Lower leg skin (tissue), 4 donors: ENCODE measurements at regions not wholly inside any gene's neighbourhood (a gene's known extent, or its start where the extent isn't known, plus 50 kb on each side); places are given as distances from the start of the nearest gene placed in this dataset.

Experiments
- DNase-seq, 2 donors: peaks; one replicate each; pipeline ENCODE4 v3.0.0-alpha.2; 2019; ENCODE audit warnings: low spot score in 2 of 2
- H3K4me3 ChIP-seq: fragments of 200-600 bp; sonication (generic); 2 replicates; pipeline ENCODE4 v1.5.1; 2017; ENCODE audit warnings: mild to moderate bottlenecking, low read depth; ENCODE audit not compliant: poor library complexity, severe bottlenecking
- CTCF ChIP-seq, 3 donors: fragments of 450-650 bp; IDR thresholded peaks; one replicate each; pipeline ENCODE4 v1.5.1; 2016; ENCODE audit warnings: antibody characterized with exemption in 3 of 3, mild to moderate bottlenecking in 3 of 3, moderate library complexity in 2 of 3
- POLR2A ChIP-seq, 2 donors: fragments of 450-650 bp; IDR thresholded peaks; one replicate each; pipeline ENCODE4 v1.6.1; 2016 to 2017; ENCODE audit warnings: antibody characterized with exemption in 2 of 2, mild to moderate bottlenecking in 1 of 2, moderate library complexity in 1 of 2
- WGBS, 2 donors: methylation state at CpG; one replicate each; pipeline ENCODE4 v1.1.5; 2018; 5-methylcytosine and 5-hydroxymethylcytosine counted together
- intact Hi-C: fragments of 100-400 bp; cut with DNase I; formaldehyde crosslinking; loops from one replicate; pipeline ENCODE4 v1.15.0; 2023; ENCODE audit warnings: low total_unique reads

GRCh38 chr2:8620611-8621382 lies 61.1 kb upstream of the ID2 start:
- TF ChIP-seq POLR2A (IDR thresholded peaks at IDR 0.05) (no peak), CTCF (IDR thresholded peaks at IDR 0.05) (no peak)
- intact Hi-C loops: no loop called here
- 88 to 92% methylated on average over 7 of the region's 7 CpGs for WGBS, 2 donors
- no peak overlapping the region for H3K4me3 ChIP-seq
- DNase-seq: no peak

GRCh38 chr2:8622199-8622911 lies 59.5 kb upstream of the ID2 start:
- intact Hi-C loops: no loop called here
- H3K4me3 ChIP-seq: no peak overlapping the region
- 86 to 91% methylated on average over 7 of the region's 7 CpGs for WGBS, 2 donors
- DNase-seq: no peak
- no peak for TF ChIP-seq CTCF (IDR thresholded peaks at IDR 0.05)
- no peak for TF ChIP-seq POLR2A (IDR thresholded peaks at IDR 0.05)

GRCh38 chr2:8622924-8623465 lies 58.9 kb upstream of the ID2 start:
- DNase-seq: no peak
- TF ChIP-seq POLR2A (IDR thresholded peaks at IDR 0.05) (no peak), CTCF (IDR thresholded peaks at IDR 0.05) (no peak)
- no peak overlapping the region for H3K4me3 ChIP-seq
- WGBS, 2 donors: 77 to 90% methylated on average over 12 to 13 of the region's 13 CpGs
- intact Hi-C loops: no loop called here

GRCh38 chr2:8623576-8623957 lies 58.3 kb upstream of the ID2 start:
- DNase-seq: no peak
- no peak overlapping the region for H3K4me3 ChIP-seq
- 79 to 89% methylated on average over 12 of the region's 12 CpGs for WGBS, 2 donors
- intact Hi-C loops: no loop called here
- no peak for TF ChIP-seq POLR2A (IDR thresholded peaks at IDR 0.05)
- no peak for TF ChIP-seq CTCF (IDR thresholded peaks at IDR 0.05)

- no peak overlapping the region for H3K4me3 ChIP-seq
- 63 to 76% methylated on average over 11 of the region's 11 CpGs for WGBS, 2 donors
- TF ChIP-seq POLR2A (IDR thresholded peaks at IDR 0.05) (no peak), CTCF (IDR thresholded peaks at IDR 0.05) (no peak)
- no peak for DNase-seq
- intact Hi-C loops: no loop called here
Observed at GRCh38 chr2:8623958-8624591, 57.8 kb upstream of the ID2 start.
